ENCODE measurements at regions not wholly inside any gene's neighbourhood (a gene's known extent, or its start where the extent isn't known, plus 50 kb on each side); places are given as distances from the start of the nearest gene placed in this dataset.

DNA sequence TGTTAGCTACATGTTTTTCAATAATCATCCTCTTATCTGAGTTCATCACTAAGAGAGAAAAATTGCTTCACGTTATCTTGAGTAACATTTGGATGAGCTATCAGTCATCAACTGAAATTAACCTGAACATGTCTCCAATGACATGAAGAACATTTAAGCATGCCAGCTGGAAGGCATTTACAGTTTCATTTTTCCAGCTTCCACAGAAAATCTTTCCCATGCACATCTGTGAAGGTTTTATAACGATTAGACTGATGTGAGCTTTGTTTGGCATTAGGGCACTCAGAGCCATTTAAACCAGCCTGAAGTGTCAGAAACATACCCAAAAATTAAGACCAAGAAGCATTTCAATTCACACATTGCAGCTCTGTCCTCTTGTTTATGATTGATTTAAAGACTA lies 235.8 kb upstream of the ARHGEF26 start:
- TF ChIP-seq, protein P1, sequence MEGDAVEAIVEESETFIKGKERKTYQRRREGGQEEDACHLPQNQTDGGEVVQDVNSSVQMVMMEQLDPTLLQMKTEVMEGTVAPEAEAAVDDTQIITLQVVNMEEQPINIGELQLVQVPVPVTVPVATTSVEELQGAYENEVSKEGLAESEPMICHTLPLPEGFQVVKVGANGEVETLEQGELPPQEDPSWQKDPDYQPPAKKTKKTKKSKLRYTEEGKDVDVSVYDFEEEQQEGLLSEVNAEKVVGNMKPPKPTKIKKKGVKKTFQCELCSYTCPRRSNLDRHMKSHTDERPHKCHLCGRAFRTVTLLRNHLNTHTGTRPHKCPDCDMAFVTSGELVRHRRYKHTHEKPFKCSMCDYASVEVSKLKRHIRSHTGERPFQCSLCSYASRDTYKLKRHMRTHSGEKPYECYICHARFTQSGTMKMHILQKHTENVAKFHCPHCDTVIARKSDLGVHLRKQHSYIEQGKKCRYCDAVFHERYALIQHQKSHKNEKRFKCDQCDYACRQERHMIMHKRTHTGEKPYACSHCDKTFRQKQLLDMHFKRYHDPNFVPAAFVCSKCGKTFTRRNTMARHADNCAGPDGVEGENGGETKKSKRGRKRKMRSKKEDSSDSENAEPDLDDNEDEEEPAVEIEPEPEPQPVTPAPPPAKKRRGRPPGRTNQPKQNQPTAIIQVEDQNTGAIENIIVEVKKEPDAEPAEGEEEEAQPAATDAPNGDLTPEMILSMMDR (conservative IDR thresholded peaks at IDR 0.05; ENCODE audit: low read length), result no peak
- no peak for TF ChIP-seq EZH2phosphoT487 (IDR thresholded peaks at IDR 0.05; ENCODE audit: borderline replicate concordance)
